Fibroblast of lung (primary cell): ENCODE measurements at regions not wholly inside any gene's neighbourhood (a gene's known extent, or its start where the extent isn't known, plus 50 kb on each side); places are given as distances from the start of the nearest gene placed in this dataset.

Experiments
- DNase-seq, 2 donors: peaks; one replicate each; pipeline versions ENCODE4 v3.0.0 to v3.0.0-alpha.2; 2010; ENCODE audit warnings: low read depth in 2 of 2
- H2AFZ ChIP-seq: 2 replicates; pipeline ENCODE4 v1.5.1; 2012; ENCODE audit warnings: low read length, control low read depth, inconsistent platforms
- H3K27ac ChIP-seq: 2 replicates; pipeline ENCODE4 v1.5.1; 2011; ENCODE audit warnings: low read length, control low read depth; ENCODE audit not compliant: insufficient read depth
- H3K27me3 ChIP-seq: 2 replicates; pipeline ENCODE4 v1.5.1; 2011; ENCODE audit warnings: mild to moderate bottlenecking, low read length; ENCODE audit not compliant: control insufficient read depth, insufficient read depth
- H3K36me3 ChIP-seq: 2 replicates; pipeline ENCODE4 v1.5.1; 2011; ENCODE audit warnings: low read length; ENCODE audit not compliant: control insufficient read depth, insufficient read depth
- H3K4me1 ChIP-seq: 2 replicates; pipeline ENCODE4 v1.5.1; 2011; ENCODE audit warnings: low read length; ENCODE audit not compliant: control insufficient read depth, insufficient read depth; ENCODE audit errors: extremely low read depth
- H3K4me2 ChIP-seq: 2 replicates; pipeline ENCODE4 v1.5.1; 2011; ENCODE audit warnings: low read length, control low read depth; ENCODE audit not compliant: insufficient read depth; ENCODE audit errors: extremely low read depth
- H3K4me3 ChIP-seq, 4 experiments: fragments of 200-600 bp in 1 of 4; sonication (generic) in 1 of 4; replicated peaks in 1 of 4; 2 replicates each; pipeline ENCODE4 v1.5.1; 2011 to 2016; ENCODE audit warnings: low read length in 4 of 4, low read depth in 3 of 4, mild to moderate bottlenecking in 3 of 4, control low read depth in 2 of 4, inconsistent platforms in 1 of 4, mixed read lengths in 1 of 4; ENCODE audit not compliant: insufficient read depth in 1 of 4; ENCODE audit errors: control extremely low read depth in 1 of 4
- H3K79me2 ChIP-seq: 2 replicates; pipeline ENCODE4 v1.5.1; 2012; ENCODE audit warnings: mild to moderate bottlenecking, low read length, inconsistent platforms; ENCODE audit not compliant: control insufficient read depth, insufficient read depth
- H3K9ac ChIP-seq: 2 replicates; pipeline ENCODE4 v1.5.1; 2011; ENCODE audit warnings: mild to moderate bottlenecking, low read length, control low read depth; ENCODE audit not compliant: insufficient read depth
- H3K9me3 ChIP-seq: 2 replicates; pipeline ENCODE4 v1.5.1; 2012; ENCODE audit warnings: low read depth, low read length; ENCODE audit not compliant: control insufficient read depth, insufficient read depth
- H4K20me1 ChIP-seq: 2 replicates; pipeline ENCODE4 v1.5.1; 2011; ENCODE audit warnings: low read length; ENCODE audit not compliant: control insufficient read depth, insufficient read depth; ENCODE audit errors: extremely low read depth
- CTCF ChIP-seq, 2 donors: IDR thresholded peaks in 1 of 2; conservative IDR thresholded peaks in 1 of 2; 1 replicate in 1 of 2; 2 replicates in 1 of 2; pipeline ENCODE4 v1.5.1; 2011 to 2012; ENCODE audit warnings: low read length in 2 of 2, control low read depth in 1 of 2, inconsistent platforms in 1 of 2, low read depth in 1 of 2, mild to moderate bottlenecking in 1 of 2
- EZH2 ChIP-seq: IDR thresholded peaks from 2 replicates; pipeline ENCODE4 v1.5.1; 2012; ENCODE audit warnings: low read length, control low read depth, mild to moderate bottlenecking; ENCODE audit errors: missing control alignments

GRCh38 chr4:128358231-128358912 lies 70.8 kb upstream of the PGRMC2 start:
- TF ChIP-seq CTCF (conservative IDR thresholded peaks at IDR 0.05 in 1 of 2, IDR thresholded peaks at IDR 0.05 in 1 of 2; ENCODE audit: low read depth in 1 of 2, low read length in 2 of 2), result no peak
- no peak overlapping the region for H3K9ac ChIP-seq
- H3K9me3 ChIP-seq, result no peaks in the 10 kb centered on the region
- no peaks in the 10 kb centered on the region for H3K36me3 ChIP-seq
- H3K27ac ChIP-seq, result peak overlapping the region; percentile 34
- peaks cover 22% of the 10 kb centered on the region for H3K4me1 ChIP-seq
- no peak overlapping the region for H3K4me3 ChIP-seq
- peak overlapping the region; percentile 1 for H3K4me2 ChIP-seq
- H3K79me2 ChIP-seq, result no peaks in the 10 kb centered on the region
- peak; percentile 80 to 82 for DNase-seq
- no peaks in the 10 kb centered on the region for H4K20me1 ChIP-seq
- H2AFZ ChIP-seq, result no peak overlapping the region
- no peaks in the 10 kb centered on the region for H3K27me3 ChIP-seq

- H3K27me3 ChIP-seq, result no peaks in the 10 kb centered on the region
- TF ChIP-seq EZH2 (no peak), CTCF (conservative IDR thresholded peaks at IDR 0.05 in 1 of 2, IDR thresholded peaks at IDR 0.05 in 1 of 2; ENCODE audit: low read depth in 1 of 2, low read length in 2 of 2) (no peak)
- peaks cover 22% of the 10 kb centered on the region for H3K4me1 ChIP-seq
- H3K4me3 ChIP-seq, result no peak overlapping the region
- H3K9ac ChIP-seq, result no peak overlapping the region
- peak overlapping the region; percentile 57 for H3K27ac ChIP-seq
- peak in 1 of 2 donors; percentile 45 for DNase-seq
- H3K9me3 ChIP-seq, result no peaks in the 10 kb centered on the region
- no peaks in the 10 kb centered on the region for H4K20me1 ChIP-seq
- no peaks in the 10 kb centered on the region for H3K36me3 ChIP-seq
- no peak overlapping the region for H2AFZ ChIP-seq
- no peak overlapping the region for H3K4me2 ChIP-seq
- H3K79me2 ChIP-seq, result no peaks in the 10 kb centered on the region
Measured at GRCh38 chr4:128357286-128357685, 69.7 kb upstream of the PGRMC2 start.

- Histone ChIP-seq H3K9ac (no peak overlapping the region), H3K79me2 (no peaks in the 10 kb centered on the region), H4K20me1 (no peaks in the 10 kb centered on the region), H3K27me3 (no peaks in the 10 kb centered on the region), H2AFZ (no peak overlapping the region), H3K4me1 (peaks cover 22% of the 10 kb centered on the region), H3K27ac (peak overlapping the region; percentile 54), H3K9me3 (no peaks in the 10 kb centered on the region), H3K4me3 (no peak overlapping the region), H3K4me2 (no peak overlapping the region), H3K36me3 (no peaks in the 10 kb centered on the region)
- peak in 1 of 2 donors; percentile 40 for DNase-seq
- TF ChIP-seq EZH2 (no peak), CTCF (conservative IDR thresholded peaks at IDR 0.05 in 1 of 2, IDR thresholded peaks at IDR 0.05 in 1 of 2; ENCODE audit: low read depth in 1 of 2, low read length in 2 of 2) (no peak)
Measured at GRCh38 chr4:128355305-128355704, 67.7 kb upstream of the PGRMC2 start.
